NB4 (cell line): ENCODE measurements at regions not wholly inside any gene's neighbourhood (a gene's known extent, or its start where the extent isn't known, plus 50 kb on each side); places are given as distances from the start of the nearest gene placed in this dataset.

ENCODE experiments used
- DNase-seq: peaks from one replicate; pipeline ENCODE4 v3.0.0; 2010; ENCODE audit warnings: low read depth
- H3K4me3 ChIP-seq: one replicate; pipeline ENCODE4 v1.5.1; 2011; ENCODE audit warnings: mild to moderate bottlenecking, low read depth, low read length, moderate library complexity
- MYC ChIP-seq: IDR thresholded peaks from 2 replicates; pipeline ENCODE4 v1.6.1; 2011; ENCODE audit warnings: low read depth, low read length
- POLR2A ChIP-seq: IDR thresholded peaks from 2 replicates; pipeline ENCODE4 v1.6.1; 2011; ENCODE audit warnings: mild to moderate bottlenecking; ENCODE audit not compliant: insufficient read length; ENCODE audit errors: extremely low read depth
- TF ChIP-seq, protein P1 (sequence below): IDR thresholded peaks from one replicate; pipeline ENCODE4 v1.5.1; 2012; ENCODE audit warnings: low read depth, low read length
- TF ChIP-seq, protein P2 (sequence below): IDR thresholded peaks from 2 replicates; pipeline ENCODE4 v1.6.1; 2011; ENCODE audit warnings: low read depth, low read length

DNA sequence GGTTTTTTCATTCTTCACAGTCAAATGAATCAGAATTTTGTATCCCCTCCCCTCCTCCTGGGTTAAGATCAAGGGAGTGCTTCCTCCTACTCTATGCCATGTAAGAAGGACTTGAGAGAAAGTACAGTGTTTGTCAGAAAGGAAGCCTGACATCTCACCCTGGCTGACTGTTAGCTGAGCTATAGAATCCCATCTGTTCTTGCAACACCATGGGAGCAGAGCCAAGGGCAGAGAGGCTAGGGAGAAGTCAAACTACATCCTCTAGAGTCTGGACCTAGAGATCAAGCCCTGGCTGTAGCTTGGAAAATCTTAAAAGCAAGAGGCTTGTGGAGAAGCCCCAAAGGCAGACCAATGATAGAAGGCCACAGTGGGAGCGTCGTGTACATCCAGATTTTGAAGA is 145.9 kb downstream of the OLFM4 start:
- no peak overlapping the region for H3K4me3 ChIP-seq
- DNase-seq, result no peak
- TF ChIP-seq, protein P1, sequence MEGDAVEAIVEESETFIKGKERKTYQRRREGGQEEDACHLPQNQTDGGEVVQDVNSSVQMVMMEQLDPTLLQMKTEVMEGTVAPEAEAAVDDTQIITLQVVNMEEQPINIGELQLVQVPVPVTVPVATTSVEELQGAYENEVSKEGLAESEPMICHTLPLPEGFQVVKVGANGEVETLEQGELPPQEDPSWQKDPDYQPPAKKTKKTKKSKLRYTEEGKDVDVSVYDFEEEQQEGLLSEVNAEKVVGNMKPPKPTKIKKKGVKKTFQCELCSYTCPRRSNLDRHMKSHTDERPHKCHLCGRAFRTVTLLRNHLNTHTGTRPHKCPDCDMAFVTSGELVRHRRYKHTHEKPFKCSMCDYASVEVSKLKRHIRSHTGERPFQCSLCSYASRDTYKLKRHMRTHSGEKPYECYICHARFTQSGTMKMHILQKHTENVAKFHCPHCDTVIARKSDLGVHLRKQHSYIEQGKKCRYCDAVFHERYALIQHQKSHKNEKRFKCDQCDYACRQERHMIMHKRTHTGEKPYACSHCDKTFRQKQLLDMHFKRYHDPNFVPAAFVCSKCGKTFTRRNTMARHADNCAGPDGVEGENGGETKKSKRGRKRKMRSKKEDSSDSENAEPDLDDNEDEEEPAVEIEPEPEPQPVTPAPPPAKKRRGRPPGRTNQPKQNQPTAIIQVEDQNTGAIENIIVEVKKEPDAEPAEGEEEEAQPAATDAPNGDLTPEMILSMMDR, result no peak
- TF ChIP-seq, protein P2, sequence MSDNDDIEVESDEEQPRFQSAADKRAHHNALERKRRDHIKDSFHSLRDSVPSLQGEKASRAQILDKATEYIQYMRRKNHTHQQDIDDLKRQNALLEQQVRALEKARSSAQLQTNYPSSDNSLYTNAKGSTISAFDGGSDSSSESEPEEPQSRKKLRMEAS, result no peak
- no peak for TF ChIP-seq MYC
- TF ChIP-seq POLR2A, result no peak

DNA sequence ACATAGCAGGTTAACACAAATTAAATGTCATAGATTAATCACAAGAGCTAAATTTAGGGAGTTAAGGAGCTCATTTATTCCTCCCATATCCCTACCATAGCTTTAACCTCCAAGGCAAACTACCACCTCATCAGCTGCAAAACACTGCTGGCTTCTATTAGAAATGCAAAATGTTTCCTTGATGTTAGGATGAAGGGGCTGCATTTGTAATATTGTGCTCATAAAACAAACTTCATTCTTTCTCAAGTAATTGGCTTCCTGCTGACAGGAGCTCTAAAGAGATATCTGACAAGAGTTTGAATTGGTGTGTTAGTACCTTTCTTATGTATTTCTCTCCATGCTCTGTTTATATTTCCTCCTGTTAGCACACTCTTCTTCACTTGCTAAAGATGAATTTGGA is 152.1 kb downstream of the OLFM4 start:
- DNase-seq, result no peak

DNA sequence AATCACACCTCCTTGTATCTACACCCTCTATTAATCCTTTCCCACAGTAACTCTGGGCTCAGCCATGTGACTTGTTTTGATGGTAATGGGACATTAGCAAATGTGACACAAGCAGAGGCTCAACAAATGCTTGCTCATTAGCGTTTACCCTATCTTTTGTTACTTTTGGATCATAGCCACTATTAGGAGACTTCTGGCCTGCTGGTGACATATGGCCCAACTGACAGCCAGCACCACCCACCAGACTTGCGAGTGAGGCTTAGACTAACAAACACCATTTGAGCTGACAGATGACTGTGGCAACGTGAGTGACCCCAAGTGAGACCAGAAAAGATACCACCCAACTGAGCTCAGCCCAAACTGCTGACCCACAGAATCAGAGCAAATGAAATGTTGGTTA is 154.1 kb downstream of the OLFM4 start:
- no peak for DNase-seq
- TF ChIP-seq, protein P2, result no peak
- TF ChIP-seq MYC (no peak), POLR2A (no peak)
- TF ChIP-seq, protein P1, result no peak
- no peak overlapping the region for H3K4me3 ChIP-seq

More for the DNA sequence above, 152.1 kb downstream of the OLFM4 start:
- no peak overlapping the region for H3K4me3 ChIP-seq
- TF ChIP-seq MYC, result no peak
- no peak for TF ChIP-seq POLR2A
- TF ChIP-seq, protein P1, result no peak
- TF ChIP-seq, protein P2, result no peak

DNA sequence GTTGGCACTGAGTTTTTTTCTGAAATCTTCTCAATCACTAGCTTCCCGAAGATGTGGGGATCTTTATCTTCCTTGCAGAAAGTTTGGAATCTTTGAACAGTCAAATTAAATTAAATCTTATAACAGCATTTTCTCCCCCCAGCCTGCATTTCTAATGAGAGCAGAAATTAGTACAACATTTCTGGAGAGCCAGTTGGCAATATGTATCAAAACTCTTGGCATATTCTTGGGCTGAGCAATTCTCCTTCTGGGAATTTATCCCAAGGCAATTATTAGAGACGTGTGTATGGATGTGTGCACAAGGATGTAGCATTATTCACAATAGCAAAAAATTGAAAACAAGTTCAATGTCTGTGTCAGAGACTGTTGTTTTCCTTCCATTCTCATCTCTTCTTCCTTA is 159.5 kb downstream of the OLFM4 start:
- no peak for DNase-seq
- no peak overlapping the region for H3K4me3 ChIP-seq
- TF ChIP-seq, protein P1, result no peak
- TF ChIP-seq MYC (no peak), POLR2A (no peak)
- TF ChIP-seq, protein P2, result no peak

DNA sequence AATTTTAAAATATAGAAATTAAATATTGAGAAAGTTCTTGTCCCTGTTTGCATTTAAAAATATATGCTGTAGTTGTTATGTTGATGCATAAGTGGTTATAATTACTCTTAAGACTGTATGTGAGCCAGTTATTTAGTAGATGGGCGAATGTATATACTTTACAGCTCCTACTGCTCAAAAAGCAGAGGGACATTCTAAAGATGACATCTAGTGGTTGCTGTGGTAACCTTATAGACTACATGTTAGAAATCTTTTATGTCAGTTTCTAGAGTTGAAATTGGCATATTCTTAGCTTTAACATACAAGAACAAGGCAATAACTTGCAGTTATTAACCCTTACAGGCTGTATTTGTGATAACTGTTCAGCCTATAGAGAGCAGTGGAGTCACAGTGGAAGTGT is 160.5 kb downstream of the OLFM4 start:
- H3K4me3 ChIP-seq, result no peak overlapping the region
- TF ChIP-seq POLR2A, result no peak
- TF ChIP-seq, protein P1, result no peak
- TF ChIP-seq, protein P2, result no peak
- DNase-seq, result peak; percentile 4

DNA sequence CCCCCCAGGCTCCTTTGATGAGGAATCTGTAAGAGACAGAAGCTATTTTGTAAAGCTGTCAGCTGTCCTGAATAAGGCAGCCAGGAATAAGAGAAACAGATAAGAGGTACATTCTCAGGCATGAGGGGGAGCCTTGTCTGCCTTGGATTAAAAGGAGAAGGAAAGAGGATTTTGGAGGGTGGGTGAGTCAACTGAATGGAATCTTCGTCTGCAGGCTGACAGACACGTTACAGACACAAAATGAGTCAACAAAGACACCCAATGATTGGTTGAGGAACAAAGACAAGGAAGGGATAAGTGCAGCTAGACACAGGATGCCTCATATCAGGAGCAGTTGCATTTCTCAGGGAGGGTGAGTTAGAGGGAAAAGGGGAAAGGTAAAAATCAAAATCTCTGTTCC is 162.5 kb downstream of the OLFM4 start:
- no peak for DNase-seq
- H3K4me3 ChIP-seq, result no peak overlapping the region
- TF ChIP-seq MYC (no peak), POLR2A (no peak)
- TF ChIP-seq, protein P1, result no peak
- TF ChIP-seq, protein P2, result no peak
